GM23338 (cell line): ENCODE measurements at regions not wholly inside any gene's neighbourhood (a gene's known extent, or its start where the extent isn't known, plus 50 kb on each side); places are given as distances from the start of the nearest gene placed in this dataset.

Experiments
- ATAC-seq: fragments of 200-7000 bp; cut with Tn5 transposase; 3 replicates; pipeline ENCODE4 v1.9.1; 2020
- DNase-seq: peaks from one replicate; pipeline ENCODE4 v3.0.0-alpha.2; 2015; ENCODE audit warnings: low spot score
- H2AFZ ChIP-seq: fragments of 200-600 bp; sonication (generic); 2 replicates; pipeline ENCODE4 v1.8.0; 2016; ENCODE audit warnings: antibody characterized with exemption, mild to moderate bottlenecking, moderate library complexity
- H3F3A ChIP-seq: fragments of 200-600 bp; sonication (generic); replicated peaks from 2 replicates; pipeline ENCODE4 v1.8.0; 2017; ENCODE audit warnings: antibody characterized with exemption, mixed run types, low read depth
- H3K27ac ChIP-seq: fragments of 200-600 bp; sonication (generic); 2 replicates; pipeline ENCODE4 v1.6.1; 2016; ENCODE audit warnings: low read depth
- H3K27me3 ChIP-seq: fragments of 200-600 bp; sonication (generic); 2 replicates; pipeline ENCODE4 v1.8.0; 2016; ENCODE audit warnings: mild to moderate bottlenecking, mixed run types, moderate library complexity; ENCODE audit not compliant: insufficient read depth
- H3K36me3 ChIP-seq: fragments of 200-600 bp; sonication (generic); 2 replicates; pipeline ENCODE4 v1.8.0; 2016; ENCODE audit warnings: mild to moderate bottlenecking; ENCODE audit not compliant: insufficient read depth
- H3K4me1 ChIP-seq: fragments of 200-600 bp; sonication (generic); 2 replicates; pipeline ENCODE4 v1.8.0; 2016; ENCODE audit warnings: mild to moderate bottlenecking, moderate library complexity; ENCODE audit not compliant: insufficient read depth
- H3K4me2 ChIP-seq: fragments of 200-600 bp; sonication (generic); 2 replicates; pipeline ENCODE4 v1.7.1; 2017; ENCODE audit warnings: mixed run types
- H3K4me3 ChIP-seq: fragments of 200-600 bp; sonication (generic); 2 replicates; pipeline ENCODE4 v1.6.1; 2016; ENCODE audit warnings: mixed run types
- H3K79me2 ChIP-seq: fragments of 200-600 bp; sonication (generic); replicated peaks from 2 replicates; pipeline ENCODE4 v1.8.0; 2017; ENCODE audit warnings: mild to moderate bottlenecking; ENCODE audit not compliant: insufficient read depth
- H3K9me2 ChIP-seq: fragments of 200-600 bp; sonication (generic); 2 replicates; pipeline ENCODE4 v1.8.0; 2017; ENCODE audit not compliant: insufficient read depth
- H4K20me1 ChIP-seq: fragments of 200-600 bp; sonication (generic); replicated peaks from 2 replicates; pipeline ENCODE4 v1.8.0; 2017; ENCODE audit warnings: mild to moderate bottlenecking; ENCODE audit not compliant: insufficient read depth
- H3K27ac Mint-ChIP-seq: 2 replicates; pipeline ENCODE4 v1.8.0; 2020; ENCODE audit warnings: inconsistent platforms, mild to moderate bottlenecking, moderate library complexity, mixed read lengths
- H3K27me3 Mint-ChIP-seq: 3 replicates; pipeline ENCODE4 v1.8.0; 2022; ENCODE audit warnings: low read depth, mild to moderate bottlenecking, moderate library complexity, mixed read lengths, inconsistent platforms; ENCODE audit not compliant: insufficient read depth, poor library complexity
- H3K36me3 Mint-ChIP-seq: 3 replicates; pipeline ENCODE4 v1.8.0; 2021; ENCODE audit warnings: low read depth, mild to moderate bottlenecking, inconsistent platforms, moderate library complexity, mixed read lengths
- H3K4me1 Mint-ChIP-seq: 3 replicates; pipeline ENCODE4 v1.8.0; 2020; ENCODE audit warnings: mild to moderate bottlenecking, inconsistent platforms, mixed read lengths
- H3K4me3 Mint-ChIP-seq: 3 replicates; pipeline ENCODE4 v1.8.0; 2021; ENCODE audit warnings: moderate library complexity, mild to moderate bottlenecking, inconsistent platforms, mixed read lengths
- H3K9me3 Mint-ChIP-seq: 3 replicates; pipeline ENCODE4 v1.8.0; 2020; ENCODE audit warnings: moderate library complexity, mild to moderate bottlenecking, inconsistent platforms, mixed read lengths
- CREB1 ChIP-seq: fragments of 250-450 bp; sonication (Bioruptor Pico); IDR thresholded peaks from 2 replicates; pipeline ENCODE4 v1.5.0; 2020; ENCODE audit warnings: low read depth, mild to moderate bottlenecking, moderate library complexity
- CTCF ChIP-seq, 2 experiments: fragments of 200-600 bp in 1 of 2; sonication (generic) in 1 of 2; conservative IDR thresholded peaks; 2 replicates each; pipeline versions ENCODE4 v1.5.1 to v1.6.1; 2016 to 2017; ENCODE audit warnings: antibody characterized with exemption in 2 of 2, low read depth in 2 of 2, mild to moderate bottlenecking in 2 of 2, moderate library complexity in 1 of 2
- EZH2 ChIP-seq: fragments of 200-600 bp; sonication (generic); IDR thresholded peaks from one replicate; pipeline ENCODE4 v1.8.0; 2017; ENCODE audit warnings: antibody characterized with exemption, mild to moderate bottlenecking, low read depth; ENCODE audit not compliant: unreplicated experiment
- EZH2phosphoT487 ChIP-seq: fragments of 200-600 bp; sonication (generic); IDR thresholded peaks from one replicate; pipeline ENCODE4 v1.8.1; 2018; ENCODE audit warnings: antibody characterized with exemption; ENCODE audit not compliant: unreplicated experiment
- JUNB ChIP-seq: IDR thresholded peaks from one replicate; pipeline ENCODE4 v1.6.1; 2016; ENCODE audit warnings: antibody characterized with exemption; ENCODE audit not compliant: unreplicated experiment
- NANOG ChIP-seq: IDR thresholded peaks from 2 replicates; pipeline ENCODE4 v1.6.1; 2016; ENCODE audit warnings: antibody characterized with exemption, borderline replicate concordance
- POLR2AphosphoS5 ChIP-seq: IDR thresholded peaks from 2 replicates; pipeline ENCODE4 v1.6.1; 2016; ENCODE audit warnings: antibody characterized with exemption, low read depth
- REST ChIP-seq: IDR thresholded peaks from one replicate; pipeline ENCODE4 v1.6.1; 2018; ENCODE audit warnings: antibody characterized with exemption; ENCODE audit not compliant: unreplicated experiment
- STAT1 ChIP-seq: IDR thresholded peaks from one replicate; pipeline ENCODE4 v1.6.1; 2016; ENCODE audit warnings: antibody characterized with exemption; ENCODE audit not compliant: unreplicated experiment
- ZNF114 ChIP-seq: fragments of 250-450 bp; sonication (Bioruptor Pico); IDR thresholded peaks from 2 replicates; pipeline ENCODE4 v1.5.0; 2020; ENCODE audit warnings: mild to moderate bottlenecking, moderate library complexity
- ZNF331 ChIP-seq: fragments of 250-450 bp; sonication (Bioruptor Pico); IDR thresholded peaks from 2 replicates; pipeline ENCODE4 v1.5.0; 2020; ENCODE audit warnings: low read depth, mild to moderate bottlenecking, moderate library complexity
- TF ChIP-seq, protein P1 (sequence below): fragments of 250-450 bp; sonication (Bioruptor Pico); IDR thresholded peaks from 2 replicates; pipeline ENCODE4 v1.5.0; 2020; ENCODE audit warnings: mild to moderate bottlenecking, moderate library complexity
- TF ChIP-seq, protein P2 (sequence below): IDR thresholded peaks from 2 replicates; pipeline ENCODE4 v1.6.1; 2016; ENCODE audit warnings: antibody characterized with exemption

DNA sequence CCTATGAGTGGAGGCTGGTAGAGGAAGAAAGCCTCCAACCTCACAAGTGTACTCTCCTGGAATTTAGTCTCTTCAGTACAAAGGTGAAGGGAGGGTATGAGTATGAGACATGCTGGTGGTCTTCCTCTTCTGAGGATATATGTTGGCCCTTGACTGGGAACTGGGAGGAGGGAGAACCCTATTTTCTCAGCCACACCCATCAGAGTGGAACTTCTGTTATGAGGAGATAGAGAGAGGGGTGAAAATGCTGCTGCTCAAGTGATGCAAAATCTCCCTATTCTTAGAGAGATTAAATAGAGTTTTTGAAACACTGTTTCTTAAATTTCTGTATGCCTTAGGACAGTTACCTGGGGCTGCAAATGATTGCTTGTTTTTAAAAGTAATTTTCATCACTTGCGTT, 203.4 kb upstream of the PRR16 start:
- no peaks in the 10 kb centered on the region for H3K27me3 Mint-ChIP-seq
- ATAC-seq (no peak), DNase-seq (no peak)
- H3K36me3 Mint-ChIP-seq = no peaks in the 10 kb centered on the region
- H3K4me3 Mint-ChIP-seq = no peak overlapping the region
- Histone ChIP-seq H3K4me2 (no peak overlapping the region), H3K27ac (no peak overlapping the region), H3K9me2 (no peaks in the 10 kb centered on the region), H3K27me3 (no peaks in the 10 kb centered on the region), H3K79me2 (no peaks in the 10 kb centered on the region), H2AFZ (no peak overlapping the region), H3K4me1 (peaks cover 8% of the 10 kb centered on the region), H4K20me1 (no peaks in the 10 kb centered on the region), H3F3A (no peaks in the 10 kb centered on the region), H3K36me3 (no peaks in the 10 kb centered on the region), H3K4me3 (no peak overlapping the region)
- TF ChIP-seq NANOG = no peak
- TF ChIP-seq, protein P1, sequence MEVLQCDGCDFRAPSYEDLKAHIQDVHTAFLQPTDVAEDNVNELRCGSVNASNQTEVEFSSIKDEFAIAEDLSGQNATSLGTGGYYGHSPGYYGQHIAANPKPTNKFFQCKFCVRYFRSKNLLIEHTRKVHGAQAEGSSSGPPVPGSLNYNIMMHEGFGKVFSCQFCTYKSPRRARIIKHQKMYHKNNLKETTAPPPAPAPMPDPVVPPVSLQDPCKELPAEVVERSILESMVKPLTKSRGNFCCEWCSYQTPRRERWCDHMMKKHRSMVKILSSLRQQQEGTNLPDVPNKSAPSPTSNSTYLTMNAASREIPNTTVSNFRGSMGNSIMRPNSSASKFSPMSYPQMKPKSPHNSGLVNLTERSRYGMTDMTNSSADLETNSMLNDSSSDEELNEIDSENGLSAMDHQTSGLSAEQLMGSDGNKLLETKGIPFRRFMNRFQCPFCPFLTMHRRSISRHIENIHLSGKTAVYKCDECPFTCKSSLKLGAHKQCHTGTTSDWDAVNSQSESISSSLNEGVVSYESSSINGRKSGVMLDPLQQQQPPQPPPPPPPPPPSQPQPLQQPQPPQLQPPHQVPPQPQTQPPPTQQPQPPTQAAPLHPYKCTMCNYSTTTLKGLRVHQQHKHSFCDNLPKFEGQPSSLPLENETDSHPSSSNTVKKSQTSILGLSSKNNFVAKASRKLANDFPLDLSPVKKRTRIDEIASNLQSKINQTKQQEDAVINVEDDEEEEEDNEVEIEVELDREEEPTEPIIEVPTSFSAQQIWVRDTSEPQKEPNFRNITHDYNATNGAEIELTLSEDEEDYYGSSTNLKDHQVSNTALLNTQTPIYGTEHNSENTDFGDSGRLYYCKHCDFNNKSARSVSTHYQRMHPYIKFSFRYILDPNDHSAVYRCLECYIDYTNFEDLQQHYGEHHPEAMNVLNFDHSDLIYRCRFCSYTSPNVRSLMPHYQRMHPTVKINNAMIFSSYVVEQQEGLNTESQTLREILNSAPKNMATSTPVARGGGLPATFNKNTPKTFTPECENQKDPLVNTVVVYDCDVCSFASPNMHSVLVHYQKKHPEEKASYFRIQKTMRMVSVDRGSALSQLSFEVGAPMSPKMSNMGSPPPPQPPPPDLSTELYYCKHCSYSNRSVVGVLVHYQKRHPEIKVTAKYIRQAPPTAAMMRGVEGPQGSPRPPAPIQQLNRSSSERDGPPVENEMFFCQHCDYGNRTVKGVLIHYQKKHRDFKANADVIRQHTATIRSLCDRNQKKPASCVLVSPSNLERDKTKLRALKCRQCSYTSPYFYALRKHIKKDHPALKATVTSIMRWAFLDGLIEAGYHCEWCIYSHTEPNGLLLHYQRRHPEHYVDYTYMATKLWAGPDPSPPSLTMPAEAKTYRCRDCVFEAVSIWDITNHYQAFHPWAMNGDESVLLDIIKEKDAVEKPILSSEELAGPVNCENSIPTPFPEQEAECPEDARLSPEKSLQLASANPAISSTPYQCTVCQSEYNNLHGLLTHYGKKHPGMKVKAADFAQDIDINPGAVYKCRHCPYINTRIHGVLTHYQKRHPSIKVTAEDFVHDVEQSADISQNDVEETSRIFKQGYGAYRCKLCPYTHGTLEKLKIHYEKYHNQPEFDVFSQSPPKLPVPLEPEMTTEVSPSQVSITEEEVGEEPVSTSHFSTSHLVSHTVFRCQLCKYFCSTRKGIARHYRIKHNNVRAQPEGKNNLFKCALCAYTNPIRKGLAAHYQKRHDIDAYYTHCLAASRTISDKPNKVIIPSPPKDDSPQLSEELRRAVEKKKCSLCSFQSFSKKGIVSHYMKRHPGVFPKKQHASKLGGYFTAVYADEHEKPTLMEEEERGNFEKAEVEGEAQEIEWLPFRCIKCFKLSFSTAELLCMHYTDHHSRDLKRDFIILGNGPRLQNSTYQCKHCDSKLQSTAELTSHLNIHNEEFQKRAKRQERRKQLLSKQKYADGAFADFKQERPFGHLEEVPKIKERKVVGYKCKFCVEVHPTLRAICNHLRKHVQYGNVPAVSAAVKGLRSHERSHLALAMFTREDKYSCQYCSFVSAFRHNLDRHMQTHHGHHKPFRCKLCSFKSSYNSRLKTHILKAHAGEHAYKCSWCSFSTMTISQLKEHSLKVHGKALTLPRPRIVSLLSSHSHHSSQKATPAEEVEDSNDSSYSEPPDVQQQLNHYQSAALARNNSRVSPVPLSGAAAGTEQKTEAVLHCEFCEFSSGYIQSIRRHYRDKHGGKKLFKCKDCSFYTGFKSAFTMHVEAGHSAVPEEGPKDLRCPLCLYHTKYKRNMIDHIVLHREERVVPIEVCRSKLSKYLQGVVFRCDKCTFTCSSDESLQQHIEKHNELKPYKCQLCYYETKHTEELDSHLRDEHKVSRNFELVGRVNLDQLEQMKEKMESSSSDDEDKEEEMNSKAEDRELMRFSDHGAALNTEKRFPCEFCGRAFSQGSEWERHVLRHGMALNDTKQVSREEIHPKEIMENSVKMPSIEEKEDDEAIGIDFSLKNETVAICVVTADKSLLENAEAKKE (CRISPR knock-in tag) = no peak
- TF ChIP-seq EZH2phosphoT487 = no peak
- no peak for TF ChIP-seq ZNF114 (CRISPR knock-in tag)
- TF ChIP-seq, protein P2, sequence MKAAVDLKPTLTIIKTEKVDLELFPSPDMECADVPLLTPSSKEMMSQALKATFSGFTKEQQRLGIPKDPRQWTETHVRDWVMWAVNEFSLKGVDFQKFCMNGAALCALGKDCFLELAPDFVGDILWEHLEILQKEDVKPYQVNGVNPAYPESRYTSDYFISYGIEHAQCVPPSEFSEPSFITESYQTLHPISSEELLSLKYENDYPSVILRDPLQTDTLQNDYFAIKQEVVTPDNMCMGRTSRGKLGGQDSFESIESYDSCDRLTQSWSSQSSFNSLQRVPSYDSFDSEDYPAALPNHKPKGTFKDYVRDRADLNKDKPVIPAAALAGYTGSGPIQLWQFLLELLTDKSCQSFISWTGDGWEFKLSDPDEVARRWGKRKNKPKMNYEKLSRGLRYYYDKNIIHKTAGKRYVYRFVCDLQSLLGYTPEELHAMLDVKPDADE = no peak
- TF ChIP-seq ZNF331 (CRISPR knock-in tag) = no peak
- TF ChIP-seq CTCF (conservative IDR thresholded peaks at IDR 0.05; ENCODE audit: low read depth in 2 of 2) = no peak
- TF ChIP-seq JUNB = no peak
- TF ChIP-seq STAT1 = no peak
- TF ChIP-seq CREB1 (CRISPR knock-in tag) = no peak
- no peak for TF ChIP-seq EZH2
- no peak for TF ChIP-seq REST
- no peak for TF ChIP-seq POLR2AphosphoS5
- H3K27ac Mint-ChIP-seq = no peak overlapping the region
- H3K4me1 Mint-ChIP-seq = peaks cover 4% of the 10 kb centered on the region
- H3K9me3 Mint-ChIP-seq = no peaks in the 10 kb centered on the region
